Endothelial cell of umbilical vein (primary cell): ENCODE measurements at regions not wholly inside any gene's neighbourhood (a gene's known extent, or its start where the extent isn't known, plus 50 kb on each side); places are given as distances from the start of the nearest gene placed in this dataset.

ENCODE experiments used
- BruUV-seq: library from RNA; stranded (reverse); fragments of 400-500 nt; replicated peaks from 2 replicates; lab custom pipeline; 2021; lab: Mats Ljungman, UMichigan
- CTCF ChIA-PET: fragments of 300-600, 350-600 bp; sonication (Branson Sonifier 250); formaldehyde crosslinking; loops from one replicate; lab custom pipeline; 2021; ENCODE audit warnings: antibody characterized with exemption, inconsistent platforms; lab: Charles Lee
- POLR2A ChIA-PET: fragments of 300-600, 350-600 bp; sonication (Branson Sonifier 250); formaldehyde crosslinking; loops from one replicate; lab custom pipeline; 2021; ENCODE audit warnings: antibody characterized with exemption, inconsistent platforms; lab: Charles Lee
- DNase-seq: peaks from one replicate; pipeline ENCODE4 v3.0.0-alpha.2; 2011; ENCODE audit warnings: low read depth, low spot score
- FAIRE-seq: peaks from 2 replicates; lab custom pipeline; 2011; peaks lifted over from hg19 to GRCh38; lab: Jason Lieb, UNC
- H2AFZ ChIP-seq: 2 replicates; pipeline ENCODE4 v1.6.0; 2012; ENCODE audit warnings: low read depth, low read length, control low read depth, inconsistent platforms
- H3K27ac ChIP-seq: 2 replicates; pipeline ENCODE4 v1.5.1; 2011; ENCODE audit warnings: low read depth, mild to moderate bottlenecking, control low read depth, low read length, moderate library complexity; ENCODE audit not compliant: insufficient read depth
- H3K27me3 ChIP-seq, 2 experiments: 2 replicates each; pipeline versions ENCODE4 v1.6.0 to v1.6.1; 2011; ENCODE audit warnings: low read length in 2 of 2, mixed read lengths in 1 of 2; ENCODE audit not compliant: control insufficient read depth in 2 of 2, insufficient read depth in 2 of 2
- H3K36me3 ChIP-seq, 2 experiments: 2 replicates in 1 of 2; 3 replicates in 1 of 2; pipeline ENCODE4 v1.5.1; 2011; ENCODE audit warnings: low read length in 2 of 2, mild to moderate bottlenecking in 1 of 2, moderate library complexity in 1 of 2; ENCODE audit not compliant: control insufficient read depth in 2 of 2, insufficient read depth in 2 of 2; ENCODE audit errors: extremely low read depth in 1 of 2
- H3K4me1 ChIP-seq: 3 replicates; pipeline ENCODE4 v1.5.1; 2011; ENCODE audit warnings: mild to moderate bottlenecking, low read length; ENCODE audit not compliant: control insufficient read depth, insufficient read depth; ENCODE audit errors: extremely low read depth
- H3K4me2 ChIP-seq: 2 replicates; pipeline ENCODE4 v1.6.1; 2011; ENCODE audit warnings: low read length, control low read depth, mixed read lengths; ENCODE audit not compliant: insufficient read depth
- H3K4me3 ChIP-seq, 3 experiments: fragments of 200-600 bp in 1 of 3; sonication (generic), shearing (Covaris generic) in 1 of 3; replicated peaks in 1 of 3; 2 replicates each; pipeline ENCODE4 v1.5.1; 2011 to 2016; ENCODE audit warnings: control low read depth in 3 of 3, low read length in 3 of 3, mild to moderate bottlenecking in 2 of 3, inconsistent platforms in 1 of 3, low read depth in 1 of 3, moderate library complexity in 1 of 3; ENCODE audit not compliant: insufficient read depth in 1 of 3
- H3K79me2 ChIP-seq: 2 replicates; pipeline ENCODE4 v1.6.0; 2012; ENCODE audit warnings: low read length, inconsistent platforms; ENCODE audit not compliant: control insufficient read depth, insufficient read depth
- H3K9ac ChIP-seq: replicated peaks from 2 replicates; pipeline ENCODE3; 2011; ENCODE audit warnings: low read length, control low read depth; ENCODE audit not compliant: insufficient read depth; ENCODE audit errors: extremely low read depth
- H3K9me1 ChIP-seq: replicated peaks from 3 replicates; pipeline ENCODE4 v1.6.0; 2011; ENCODE audit warnings: mild to moderate bottlenecking, low read length; ENCODE audit not compliant: control insufficient read depth, insufficient read depth; ENCODE audit errors: extremely low read depth
- H3K9me3 ChIP-seq: replicated peaks from 2 replicates; pipeline ENCODE4 v1.5.1; 2012; ENCODE audit warnings: low read length, inconsistent platforms; ENCODE audit not compliant: control insufficient read depth, insufficient read depth
- H4K20me1 ChIP-seq: replicated peaks from 2 replicates; pipeline ENCODE3; 2011; ENCODE audit warnings: mild to moderate bottlenecking, low read length; ENCODE audit not compliant: control insufficient read depth, insufficient read depth; ENCODE audit errors: extremely low read depth
- EZH2 ChIP-seq: IDR thresholded peaks from 2 replicates; pipeline ENCODE4 v1.6.1; 2012; ENCODE audit warnings: borderline replicate concordance, low read depth, mild to moderate bottlenecking, moderate library complexity, low read length, inconsistent platforms; ENCODE audit not compliant: severe bottlenecking
- MYC ChIP-seq: IDR thresholded peaks from one replicate; pipeline ENCODE4 v1.6.1; 2011; ENCODE audit warnings: mild to moderate bottlenecking, low read depth, low read length
- dilution Hi-C: fragments of 300-500 bp; cut with MboI; formaldehyde crosslinking; loops from one replicate; pipeline ENCODE4 v1.15.0; 2019; ENCODE audit warnings: low sequenced_read_pairs; ENCODE audit not compliant: extremely low pct_ligation_motif_present
- intact Hi-C: fragments of 100-400 bp; cut with micrococcal nuclease; formaldehyde crosslinking; loops from one replicate; pipeline ENCODE4 v1.10.0; 2022
- TF ChIP-seq, protein P1 (sequence below), 2 donors: IDR thresholded peaks; 1 replicate in 1 of 2; 2 replicates in 1 of 2; pipeline ENCODE4 v1.5.1; 2011; ENCODE audit warnings: low read length in 2 of 2, mild to moderate bottlenecking in 2 of 2, moderate library complexity in 2 of 2, control low read depth in 1 of 2, inconsistent platforms in 1 of 2, low read depth in 1 of 2; ENCODE audit not compliant: insufficient read depth in 1 of 2; ENCODE audit errors: extremely low read depth in 1 of 2

DNA sequence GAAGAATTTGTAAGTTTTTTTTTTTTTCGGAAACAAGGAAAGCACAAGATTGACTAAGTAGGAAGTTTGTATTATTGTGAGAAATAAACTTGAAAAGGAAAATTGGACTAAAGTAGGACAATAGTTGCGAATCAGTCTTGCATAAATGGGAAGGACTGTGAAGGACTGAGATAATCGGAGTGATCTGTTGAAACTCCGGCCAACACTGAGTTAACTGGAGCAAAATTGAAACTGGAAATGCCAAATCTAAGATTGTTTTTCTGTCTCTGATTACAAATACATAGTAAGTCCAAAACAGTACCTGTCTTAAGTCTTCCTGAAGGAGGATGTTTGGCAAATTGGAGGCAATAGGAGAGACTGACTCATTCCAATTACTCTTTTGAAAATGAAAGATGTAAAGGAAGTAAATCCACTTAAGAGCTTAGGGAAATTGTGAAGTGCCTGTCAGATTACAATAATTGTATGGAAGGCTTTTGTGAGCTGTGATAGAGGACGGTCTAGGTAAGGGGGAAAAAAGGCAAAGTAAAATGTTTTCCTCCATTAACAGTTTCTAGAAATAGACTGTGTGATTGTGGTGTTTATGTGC is 204.9 kb upstream of the CYRIA start:
- Histone ChIP-seq H3K79me2 (no peaks in the 10 kb centered on the region), H2AFZ (no peak overlapping the region), H3K36me3 (no peaks in the 10 kb centered on the region), H3K9ac (no peak overlapping the region), H3K4me2 (no peak overlapping the region), H3K27ac (no peak overlapping the region), H3K27me3 (no peaks in the 10 kb centered on the region), H3K4me1 (no peaks in the 10 kb centered on the region), H3K9me1 (no peaks in the 10 kb centered on the region), H4K20me1 (no peaks in the 10 kb centered on the region), H3K4me3 (no peak overlapping the region), H3K9me3 (no peaks in the 10 kb centered on the region)
- BruUV-seq, result no TSS peak
- POLR2A ChIA-PET, result no interaction called here
- CTCF ChIA-PET, result no interaction called here
- intact Hi-C loops (no loop called here), dilution Hi-C loops (no loop called here)
- FAIRE-seq (no peak), DNase-seq (no peak)
- TF ChIP-seq EZH2 (no peak), MYC (no peak)
- TF ChIP-seq, protein P1, sequence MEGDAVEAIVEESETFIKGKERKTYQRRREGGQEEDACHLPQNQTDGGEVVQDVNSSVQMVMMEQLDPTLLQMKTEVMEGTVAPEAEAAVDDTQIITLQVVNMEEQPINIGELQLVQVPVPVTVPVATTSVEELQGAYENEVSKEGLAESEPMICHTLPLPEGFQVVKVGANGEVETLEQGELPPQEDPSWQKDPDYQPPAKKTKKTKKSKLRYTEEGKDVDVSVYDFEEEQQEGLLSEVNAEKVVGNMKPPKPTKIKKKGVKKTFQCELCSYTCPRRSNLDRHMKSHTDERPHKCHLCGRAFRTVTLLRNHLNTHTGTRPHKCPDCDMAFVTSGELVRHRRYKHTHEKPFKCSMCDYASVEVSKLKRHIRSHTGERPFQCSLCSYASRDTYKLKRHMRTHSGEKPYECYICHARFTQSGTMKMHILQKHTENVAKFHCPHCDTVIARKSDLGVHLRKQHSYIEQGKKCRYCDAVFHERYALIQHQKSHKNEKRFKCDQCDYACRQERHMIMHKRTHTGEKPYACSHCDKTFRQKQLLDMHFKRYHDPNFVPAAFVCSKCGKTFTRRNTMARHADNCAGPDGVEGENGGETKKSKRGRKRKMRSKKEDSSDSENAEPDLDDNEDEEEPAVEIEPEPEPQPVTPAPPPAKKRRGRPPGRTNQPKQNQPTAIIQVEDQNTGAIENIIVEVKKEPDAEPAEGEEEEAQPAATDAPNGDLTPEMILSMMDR (IDR thresholded peaks at IDR 0.05; ENCODE audit: extremely low read depth in 1 of 2, insufficient read depth in 1 of 2, low read depth in 1 of 2, low read length in 2 of 2), result no peak

DNA sequence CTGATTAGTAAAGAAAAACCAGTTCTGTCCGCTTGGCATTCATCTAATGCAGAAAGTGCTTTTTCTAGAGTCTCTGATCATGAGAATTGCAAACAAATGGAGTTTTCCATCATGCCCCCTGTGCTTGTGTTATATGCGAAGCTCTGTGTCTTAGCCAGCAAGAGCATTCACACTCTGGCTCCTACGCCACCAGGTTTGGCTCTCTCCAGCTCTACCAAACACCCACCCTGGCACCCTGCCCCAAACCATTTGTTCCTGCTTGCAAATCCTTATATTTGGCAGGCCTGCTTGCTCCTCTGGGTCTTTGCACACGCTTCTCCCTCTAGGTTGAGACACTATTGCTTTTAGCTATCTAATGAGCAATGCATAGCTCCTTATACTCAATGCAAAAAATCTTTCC is 204.1 kb upstream of the CYRIA start:
- Histone ChIP-seq H3K27me3 (no peaks in the 10 kb centered on the region), H3K27ac (no peak overlapping the region), H3K36me3 (no peaks in the 10 kb centered on the region), H3K4me2 (no peak overlapping the region), H3K9me3 (no peaks in the 10 kb centered on the region), H3K79me2 (no peaks in the 10 kb centered on the region), H3K9ac (no peak overlapping the region), H4K20me1 (no peaks in the 10 kb centered on the region), H3K9me1 (no peaks in the 10 kb centered on the region), H2AFZ (no peak overlapping the region), H3K4me1 (no peaks in the 10 kb centered on the region), H3K4me3 (no peak overlapping the region)
- dilution Hi-C loops (no loop called here), intact Hi-C loops (no loop called here)
- BruUV-seq, result no TSS peak
- FAIRE-seq, result no peak
- ChIA-PET CTCF (no interaction called here), POLR2A (no interaction called here)
- TF ChIP-seq MYC, result no peak
- DNase-seq, result no peak
